Adrenal gland (tissue), 5 donors: ENCODE measurements at regions not wholly inside any gene's neighbourhood (a gene's known extent, or its start where the extent isn't known, plus 50 kb on each side); places are given as distances from the start of the nearest gene placed in this dataset.

Source experiments
- POLR2A ChIP-seq, 2 donors: fragments of 450-650 bp; IDR thresholded peaks; one replicate each; pipeline ENCODE4 v1.6.1; 2017; ENCODE audit warnings: antibody characterized with exemption in 2 of 2, mild to moderate bottlenecking in 2 of 2, moderate library complexity in 1 of 2
- TF ChIP-seq, protein P1 (sequence below), 6 experiments: fragments of 450-650 bp in 4 of 6; fragments of 200-600 bp in 2 of 6; sonication (generic) in 1 of 6; IDR thresholded peaks; 1 replicate in 5 of 6; 2 replicates in 1 of 6; pipeline versions ENCODE4 v1.5.1 to v1.8.0; 2016 to 2021; ENCODE audit warnings: antibody characterized with exemption in 6 of 6, mild to moderate bottlenecking in 2 of 6, moderate library complexity in 1 of 6
- donor health status: DM: no; HTN: no; CAD: no.

DNA sequence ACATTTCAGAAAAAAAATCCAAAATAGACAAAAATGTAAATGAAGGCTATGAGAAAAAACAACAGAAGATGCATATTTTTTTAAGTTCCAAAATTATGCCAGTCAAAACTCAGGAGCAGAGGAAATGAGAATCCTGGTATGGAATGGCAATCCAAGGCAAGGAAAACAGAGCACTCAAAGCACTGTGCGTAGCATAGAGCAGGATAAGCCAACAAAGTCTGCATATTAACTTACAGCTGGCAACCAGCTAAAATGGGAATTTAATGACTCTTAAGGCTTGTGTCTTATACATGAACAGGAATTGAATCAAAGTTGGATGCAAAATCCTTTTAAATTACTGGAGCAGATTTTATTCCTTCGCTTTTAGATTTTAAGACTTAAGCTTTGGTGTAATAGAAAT, 203.5 kb upstream of the DAPK1 start:
- TF ChIP-seq, protein P1, sequence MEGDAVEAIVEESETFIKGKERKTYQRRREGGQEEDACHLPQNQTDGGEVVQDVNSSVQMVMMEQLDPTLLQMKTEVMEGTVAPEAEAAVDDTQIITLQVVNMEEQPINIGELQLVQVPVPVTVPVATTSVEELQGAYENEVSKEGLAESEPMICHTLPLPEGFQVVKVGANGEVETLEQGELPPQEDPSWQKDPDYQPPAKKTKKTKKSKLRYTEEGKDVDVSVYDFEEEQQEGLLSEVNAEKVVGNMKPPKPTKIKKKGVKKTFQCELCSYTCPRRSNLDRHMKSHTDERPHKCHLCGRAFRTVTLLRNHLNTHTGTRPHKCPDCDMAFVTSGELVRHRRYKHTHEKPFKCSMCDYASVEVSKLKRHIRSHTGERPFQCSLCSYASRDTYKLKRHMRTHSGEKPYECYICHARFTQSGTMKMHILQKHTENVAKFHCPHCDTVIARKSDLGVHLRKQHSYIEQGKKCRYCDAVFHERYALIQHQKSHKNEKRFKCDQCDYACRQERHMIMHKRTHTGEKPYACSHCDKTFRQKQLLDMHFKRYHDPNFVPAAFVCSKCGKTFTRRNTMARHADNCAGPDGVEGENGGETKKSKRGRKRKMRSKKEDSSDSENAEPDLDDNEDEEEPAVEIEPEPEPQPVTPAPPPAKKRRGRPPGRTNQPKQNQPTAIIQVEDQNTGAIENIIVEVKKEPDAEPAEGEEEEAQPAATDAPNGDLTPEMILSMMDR (IDR thresholded peaks at IDR 0.05), result no peak
- TF ChIP-seq POLR2A (IDR thresholded peaks at IDR 0.05), result no peak
